ENCODE measurements at regions not wholly inside any gene's neighbourhood (a gene's known extent, or its start where the extent isn't known, plus 50 kb on each side); places are given as distances from the start of the nearest gene placed in this dataset.

GRCh38 chr1:193342811-193343210 is 156.4 kb upstream of the B3GALT2 start:
- no peak for ATAC-seq
- H3K9ac ChIP-seq (ENCODE audit: insufficient read depth in 1 of 2, low read depth in 2 of 2, low read length in 2 of 2): no peak overlapping the region
- no peak overlapping the region for H3K4me2 ChIP-seq (ENCODE audit: insufficient read depth, low read length)
- CTCF ChIA-PET (ENCODE audit: low intra/inter-chr PET ratio): no interaction called here
- no peak overlapping the region for H3K27ac ChIP-seq (ENCODE audit: extremely low read depth, low read depth, low read length)
- TF ChIP-seq, protein P1, sequence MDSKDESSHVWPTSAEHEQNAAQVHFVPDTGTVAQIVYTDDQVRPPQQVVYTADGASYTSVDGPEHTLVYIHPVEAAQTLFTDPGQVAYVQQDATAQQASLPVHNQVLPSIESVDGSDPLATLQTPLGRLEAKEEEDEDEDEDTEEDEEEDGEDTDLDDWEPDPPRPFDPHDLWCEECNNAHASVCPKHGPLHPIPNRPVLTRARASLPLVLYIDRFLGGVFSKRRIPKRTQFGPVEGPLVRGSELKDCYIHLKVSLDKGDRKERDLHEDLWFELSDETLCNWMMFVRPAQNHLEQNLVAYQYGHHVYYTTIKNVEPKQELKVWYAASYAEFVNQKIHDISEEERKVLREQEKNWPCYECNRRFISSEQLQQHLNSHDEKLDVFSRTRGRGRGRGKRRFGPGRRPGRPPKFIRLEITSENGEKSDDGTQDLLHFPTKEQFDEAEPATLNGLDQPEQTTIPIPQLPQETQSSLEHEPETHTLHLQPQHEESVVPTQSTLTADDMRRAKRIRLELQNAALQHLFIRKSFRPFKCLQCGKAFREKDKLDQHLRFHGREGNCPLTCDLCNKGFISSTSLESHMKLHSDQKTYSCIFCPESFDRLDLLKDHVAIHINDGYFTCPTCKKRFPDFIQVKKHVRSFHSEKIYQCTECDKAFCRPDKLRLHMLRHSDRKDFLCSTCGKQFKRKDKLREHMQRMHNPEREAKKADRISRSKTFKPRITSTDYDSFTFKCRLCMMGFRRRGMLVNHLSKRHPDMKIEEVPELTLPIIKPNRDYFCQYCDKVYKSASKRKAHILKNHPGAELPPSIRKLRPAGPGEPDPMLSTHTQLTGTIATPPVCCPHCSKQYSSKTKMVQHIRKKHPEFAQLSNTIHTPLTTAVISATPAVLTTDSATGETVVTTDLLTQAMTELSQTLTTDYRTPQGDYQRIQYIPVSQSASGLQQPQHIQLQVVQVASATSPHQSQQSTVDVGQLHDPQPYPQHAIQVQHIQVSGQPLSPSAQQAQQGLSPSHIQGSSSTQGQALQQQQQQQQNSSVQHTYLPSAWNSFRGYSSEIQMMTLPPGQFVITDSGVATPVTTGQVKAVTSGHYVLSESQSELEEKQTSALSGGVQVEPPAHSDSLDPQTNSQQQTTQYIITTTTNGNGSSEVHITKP (IDR thresholded peaks at IDR 0.05; ENCODE audit: partially characterized antibody): no peak
- TF ChIP-seq PHF20 (IDR thresholded peaks at IDR 0.05; ENCODE audit: partially characterized antibody): no peak
- no peak for TF ChIP-seq ZNF347 (CRISPR knock-in tag; IDR thresholded peaks at IDR 0.05; ENCODE audit: low read depth)
- no peak for TF ChIP-seq MTF1 (CRISPR knock-in tag; IDR thresholded peaks at IDR 0.05; ENCODE audit: borderline replicate concordance)
- TF ChIP-seq RUNX1 (IDR thresholded peaks at IDR 0.05; ENCODE audit: low read depth): no peak
- no peak for TF ChIP-seq CTBP1 (IDR thresholded peaks at IDR 0.05; ENCODE audit: borderline replicate concordance)
- no peak for TF ChIP-seq MAZ (CRISPR knock-in tag; conservative IDR thresholded peaks at IDR 0.05 in 1 of 2, IDR thresholded peaks at IDR 0.05 in 1 of 2)
- no peak for TF ChIP-seq SIRT6 (IDR thresholded peaks at IDR 0.05; ENCODE audit: low read depth, low read length)
- TF ChIP-seq ZBTB1 (CRISPR knock-in tag; IDR thresholded peaks at IDR 0.05; ENCODE audit: borderline replicate concordance, low read depth): no peak
- TF ChIP-seq BRD4 (IDR thresholded peaks at IDR 0.05): no peak
- TF ChIP-seq DDX20 (tag; IDR thresholded peaks at IDR 0.05; ENCODE audit: low read depth): no peak
- no peak for TF ChIP-seq SMARCA5 (IDR thresholded peaks at IDR 0.05)
- no peak for TF ChIP-seq ZSCAN32 (CRISPR knock-in tag; IDR thresholded peaks at IDR 0.05)
- no peak for TF ChIP-seq PCBP2 (IDR thresholded peaks at IDR 0.05; ENCODE audit: low read depth, low read length, poor library complexity, severe bottlenecking)
- no peak for TF ChIP-seq ZNF668 (CRISPR knock-in tag; IDR thresholded peaks at IDR 0.05)
- no peak for TF ChIP-seq KLF6 (CRISPR knock-in tag; IDR thresholded peaks at IDR 0.05; ENCODE audit: borderline replicate concordance)
- no peak for TF ChIP-seq HMGXB4 (CRISPR knock-in tag; IDR thresholded peaks at IDR 0.05)
- TF ChIP-seq SMARCB1 (IDR thresholded peaks at IDR 0.05; ENCODE audit: insufficient read length, low read depth): no peak
- no peak for TF ChIP-seq GATAD2B (IDR thresholded peaks at IDR 0.05; ENCODE audit: borderline replicate concordance)
- no peak overlapping the region for H3K4me3 ChIP-seq
- H4K20me1 ChIP-seq (replicated peaks; ENCODE audit: control insufficient read depth, insufficient read depth, low read length): no peaks in the 10 kb centered on the region
- POLR2A ChIA-PET: no interaction called here
- H3K9me3 ChIP-seq (replicated peaks; ENCODE audit: control insufficient read depth, insufficient read depth, low read depth, low read length): no peaks in the 10 kb centered on the region
- no peaks in the 10 kb centered on the region for H3K4me1 ChIP-seq (replicated peaks in 1 of 2; ENCODE audit: control insufficient read depth in 2 of 2, insufficient read depth in 2 of 2, low read length in 2 of 2)
- 28% methylated on average over 13 of the region's 13 CpGs for WGBS (ENCODE audit: insufficient coverage, low coverage, missing lambda C conversion rate)
- H3K9me1 ChIP-seq (ENCODE audit: control insufficient read depth, insufficient read depth, low read length): no peaks in the 10 kb centered on the region
- H2AFZ ChIP-seq (ENCODE audit: low read depth, low read length): no peak overlapping the region
- DNase-seq (ENCODE audit: extremely low read depth in 1 of 4, low spot score in 3 of 4): no peak
- H3K79me2 ChIP-seq (ENCODE audit: control insufficient read depth, insufficient read depth, low read length): no peaks in the 10 kb centered on the region
- BruUV-seq (replicated peaks): no TSS peak
- in situ Hi-C loops (cut with MboI) (no loop called here), intact Hi-C loops (cut with micrococcal nuclease) (no loop called here)
- no peaks in the 10 kb centered on the region for H3K27me3 ChIP-seq (ENCODE audit: control insufficient read depth in 2 of 2, insufficient read depth in 2 of 2, low read length in 2 of 2)
- no peaks in the 10 kb centered on the region for H3K36me3 ChIP-seq (ENCODE audit: control insufficient read depth, insufficient read depth, low read length)
- FAIRE-seq: no peak

Data from K562 (cell line).